GM12892 (cell line): ENCODE measurements at regions not wholly inside any gene's neighbourhood (a gene's known extent, or its start where the extent isn't known, plus 50 kb on each side); places are given as distances from the start of the nearest gene placed in this dataset.

Experiments used
- POLR2A ChIP-seq: IDR thresholded peaks from 2 replicates; pipeline ENCODE4 v1.6.1; 2011; ENCODE audit warnings: low read depth, low read length, control low read depth
- POLR2AphosphoS5 ChIP-seq: IDR thresholded peaks from 2 replicates; pipeline ENCODE4 v1.6.1; 2011; ENCODE audit warnings: low read depth, low read length, control low read depth
- TAF1 ChIP-seq: IDR thresholded peaks from 2 replicates; pipeline ENCODE4 v1.6.1; 2011; ENCODE audit warnings: low read depth, mild to moderate bottlenecking, control low read depth, low read length, borderline replicate concordance

DNA sequence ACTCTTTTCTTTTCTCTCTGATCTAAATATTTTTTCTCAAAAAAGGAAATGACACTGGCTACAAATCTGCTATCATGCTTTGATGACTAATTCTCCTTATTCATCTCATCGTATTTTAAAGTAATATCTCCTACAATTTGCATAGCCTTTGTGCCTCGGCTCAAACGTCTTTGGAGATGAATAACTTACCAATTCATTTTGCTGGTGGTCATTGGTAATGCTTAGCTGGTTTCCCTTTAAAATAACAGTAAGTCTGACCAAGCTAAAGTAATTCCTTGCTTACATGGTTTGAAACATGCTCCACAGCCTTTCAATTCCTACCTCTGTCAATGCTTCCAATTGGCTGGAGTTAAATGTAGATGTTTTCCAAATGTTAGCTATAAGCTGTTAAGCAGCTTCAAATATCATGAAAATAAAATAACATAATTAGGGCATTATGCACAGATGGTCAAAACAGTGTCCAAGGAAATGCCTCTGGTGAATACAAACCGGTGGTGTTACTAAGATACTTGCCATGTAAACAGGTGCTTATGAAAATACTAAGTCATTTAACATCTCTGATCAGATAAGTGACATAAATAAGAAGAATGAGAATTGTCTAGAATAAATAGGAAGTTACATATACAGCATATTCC lies 435.0 kb downstream of the POM121L12 start:
- no peak for TF ChIP-seq POLR2AphosphoS5
- TF ChIP-seq POLR2A = no peak
- no peak for TF ChIP-seq TAF1
